Neural progenitor cell (in vitro differentiated cells): ENCODE measurements at regions not wholly inside any gene's neighbourhood (a gene's known extent, or its start where the extent isn't known, plus 50 kb on each side); places are given as distances from the start of the nearest gene placed in this dataset.

Experiments used
- EZH2phosphoT487 ChIP-seq: fragments of 200-600 bp; sonication (generic); IDR thresholded peaks from 2 replicates; pipeline ENCODE4 v1.6.1; 2017; ENCODE audit warnings: antibody characterized with exemption
- TF ChIP-seq, protein P1 (sequence below): fragments of 200-600 bp; sonication (generic); IDR thresholded peaks from 2 replicates; pipeline ENCODE4 v1.5.1; 2017; ENCODE audit warnings: antibody characterized with exemption, mild to moderate bottlenecking

DNA sequence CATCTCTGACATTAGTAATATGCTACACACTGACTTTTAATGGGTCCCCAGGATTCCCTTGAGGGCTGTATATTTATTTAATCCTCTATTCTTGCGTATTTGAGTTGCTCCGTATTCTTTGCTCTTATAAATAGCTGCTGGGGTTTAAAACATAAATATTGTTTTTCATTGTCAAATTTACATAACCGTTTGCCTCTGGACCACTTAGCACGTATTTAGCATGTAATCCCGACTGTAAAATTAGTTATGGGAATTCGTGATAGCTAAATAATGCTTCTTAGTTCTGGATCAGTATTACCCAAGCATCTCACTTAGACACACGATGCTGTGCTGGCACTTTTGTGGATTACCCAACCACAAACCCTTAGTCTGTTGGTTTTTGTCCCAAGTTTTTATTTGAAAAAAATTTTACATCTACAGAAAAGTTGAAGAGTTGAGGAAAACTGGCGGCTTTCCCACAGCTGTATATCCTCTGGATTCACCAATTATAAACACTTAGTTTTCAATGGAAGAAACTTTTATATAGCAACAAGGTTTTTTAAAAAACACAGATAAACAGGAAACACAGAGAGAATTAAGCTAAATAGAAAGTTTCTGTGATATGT, 296.8 kb upstream of the TPM1 start:
- TF ChIP-seq, protein P1, sequence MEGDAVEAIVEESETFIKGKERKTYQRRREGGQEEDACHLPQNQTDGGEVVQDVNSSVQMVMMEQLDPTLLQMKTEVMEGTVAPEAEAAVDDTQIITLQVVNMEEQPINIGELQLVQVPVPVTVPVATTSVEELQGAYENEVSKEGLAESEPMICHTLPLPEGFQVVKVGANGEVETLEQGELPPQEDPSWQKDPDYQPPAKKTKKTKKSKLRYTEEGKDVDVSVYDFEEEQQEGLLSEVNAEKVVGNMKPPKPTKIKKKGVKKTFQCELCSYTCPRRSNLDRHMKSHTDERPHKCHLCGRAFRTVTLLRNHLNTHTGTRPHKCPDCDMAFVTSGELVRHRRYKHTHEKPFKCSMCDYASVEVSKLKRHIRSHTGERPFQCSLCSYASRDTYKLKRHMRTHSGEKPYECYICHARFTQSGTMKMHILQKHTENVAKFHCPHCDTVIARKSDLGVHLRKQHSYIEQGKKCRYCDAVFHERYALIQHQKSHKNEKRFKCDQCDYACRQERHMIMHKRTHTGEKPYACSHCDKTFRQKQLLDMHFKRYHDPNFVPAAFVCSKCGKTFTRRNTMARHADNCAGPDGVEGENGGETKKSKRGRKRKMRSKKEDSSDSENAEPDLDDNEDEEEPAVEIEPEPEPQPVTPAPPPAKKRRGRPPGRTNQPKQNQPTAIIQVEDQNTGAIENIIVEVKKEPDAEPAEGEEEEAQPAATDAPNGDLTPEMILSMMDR = no peak
- TF ChIP-seq EZH2phosphoT487 = no peak
